T-cell (primary cell): ENCODE measurements at regions not wholly inside any gene's neighbourhood (a gene's known extent, or its start where the extent isn't known, plus 50 kb on each side); places are given as distances from the start of the nearest gene placed in this dataset.

Experiments used
- ATAC-seq, 4 experiments: fragments of 200-7000 bp in 3 of 4; fragments of 150-1000 bp in 1 of 4; cut with Tn5 transposase; replicated peaks in 1 of 4; 1 replicate in 3 of 4; 2 replicates in 1 of 4; pipeline ENCODE4 v1.10.0; 2021; ENCODE audit warnings: moderate library complexity in 3 of 4, mild to moderate bottlenecking in 2 of 4, moderate number of reproducible peaks in 1 of 4
- CTCF ChIA-PET, 2 donors: fragments of 300-600 bp; sonication (Branson Sonifier 250); formaldehyde crosslinking; loops; one replicate each; lab custom pipeline; 2022; ENCODE audit warnings: antibody characterized with exemption in 2 of 2; lab: Charles Lee
- POLR2A ChIA-PET, 2 donors: fragments of 300-600 bp; sonication (Branson Sonifier 250); formaldehyde crosslinking; loops; one replicate each; lab custom pipeline; 2022; ENCODE audit warnings: antibody characterized with exemption in 2 of 2; lab: Charles Lee
- DNase-seq, 35 experiments: peaks; one replicate each; pipeline versions ENCODE4 v3.0.0 to v3.0.0-alpha.2; 2013 to 2023
- H3K27ac ChIP-seq: one replicate; pipeline ENCODE4 v1.5.1; 2013; ENCODE audit warnings: low read length
- H3K27me3 ChIP-seq, 2 experiments: replicated peaks in 1 of 2; 1 replicate in 1 of 2; 2 replicates in 1 of 2; pipeline versions ENCODE4 v1.6.1 to v1.7.0; 2013; ENCODE audit warnings: low read length in 1 of 2, mixed read lengths in 1 of 2; ENCODE audit not compliant: control insufficient read depth in 2 of 2, insufficient read depth in 2 of 2; ENCODE audit errors: extremely low read depth in 1 of 2
- H3K36me3 ChIP-seq, 2 donors: 1 replicate in 1 of 2; 2 replicates in 1 of 2; pipeline versions ENCODE4 v1.6.1 to v1.7.0; 2013; ENCODE audit warnings: low read length in 1 of 2; ENCODE audit not compliant: control insufficient read depth in 2 of 2, insufficient read depth in 1 of 2; ENCODE audit errors: extremely low read depth in 1 of 2
- H3K4me1 ChIP-seq, 2 experiments: 1 replicate in 1 of 2; 2 replicates in 1 of 2; pipeline versions ENCODE4 v1.6.1 to v1.7.0; 2013; ENCODE audit warnings: low read length in 2 of 2, mixed read lengths in 1 of 2; ENCODE audit not compliant: insufficient read depth in 2 of 2, control insufficient read depth in 1 of 2; ENCODE audit errors: extremely low read depth in 1 of 2
- H3K4me3 ChIP-seq, 2 donors: 1 replicate in 1 of 2; 2 replicates in 1 of 2; pipeline versions ENCODE4 v1.5.1 to v1.7.0; 2013; ENCODE audit warnings: mild to moderate bottlenecking in 2 of 2, low read length in 1 of 2, moderate library complexity in 1 of 2; ENCODE audit not compliant: control insufficient read depth in 1 of 2; ENCODE audit errors: extremely low read depth in 1 of 2
- H3K9me3 ChIP-seq: 2 replicates; pipeline ENCODE4 v1.7.0; 2013
- H3K27ac Mint-ChIP-seq, 2 donors: one replicate each; pipeline ENCODE4 v1.8.0; 2020 to 2021; ENCODE audit warnings: mild to moderate bottlenecking in 2 of 2, mixed read lengths in 2 of 2
- H3K27me3 Mint-ChIP-seq, 2 donors: one replicate each; pipeline ENCODE4 v1.8.0; 2021 to 2022; ENCODE audit warnings: mixed read lengths in 2 of 2
- H3K36me3 Mint-ChIP-seq: one replicate; pipeline ENCODE4 v1.8.0; 2021; ENCODE audit warnings: mixed read lengths
- H3K4me1 Mint-ChIP-seq, 3 donors: one replicate each; pipeline ENCODE4 v1.8.0; 2020 to 2022; ENCODE audit warnings: mixed read lengths in 3 of 3, mild to moderate bottlenecking in 1 of 3
- H3K4me3 Mint-ChIP-seq, 3 donors: one replicate each; pipeline ENCODE4 v1.8.0; 2020 to 2022; ENCODE audit warnings: mild to moderate bottlenecking in 3 of 3, mixed read lengths in 3 of 3, moderate library complexity in 3 of 3
- H3K9me3 Mint-ChIP-seq, 3 donors: one replicate each; pipeline ENCODE4 v1.8.0; 2020 to 2022; ENCODE audit warnings: mixed read lengths in 3 of 3
- WGBS: methylation state at CpG from one replicate; pipeline ENCODE4 v1.1.5; 2013; ENCODE audit warnings: missing lambda C conversion rate; ENCODE audit not compliant: insufficient coverage; 5-methylcytosine and 5-hydroxymethylcytosine counted together

DNA sequence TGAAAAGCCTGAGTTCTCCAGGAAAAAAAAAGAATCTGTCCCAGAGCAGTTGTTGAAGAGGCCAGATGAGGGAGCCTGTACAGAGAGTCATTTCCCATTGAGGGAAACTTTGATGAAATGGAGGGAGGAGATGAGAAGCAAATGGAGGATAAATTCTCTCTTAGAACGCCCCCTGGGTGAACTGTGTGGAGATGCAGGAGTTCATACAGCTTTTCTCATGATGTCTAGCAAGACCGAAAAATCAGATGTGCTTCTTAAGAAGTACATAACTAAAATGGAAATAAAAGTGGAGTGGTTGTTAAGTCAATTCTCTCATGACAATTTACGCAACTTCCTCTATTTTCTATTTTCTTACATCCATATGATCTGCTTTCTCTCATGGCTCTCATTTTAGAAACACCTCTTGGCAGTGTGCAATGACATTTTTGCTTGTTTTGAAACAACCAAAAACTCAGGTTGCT is 1263.1 kb downstream of the PCDH9 start:
- Histone ChIP-seq H3K36me3 (no peaks in the 10 kb centered on the region), H3K4me3 (no peak overlapping the region), H3K4me1 (no peaks in the 10 kb centered on the region), H3K27me3 (no peaks in the 10 kb centered on the region), H3K9me3 (no peaks in the 10 kb centered on the region), H3K27ac (no peak overlapping the region)
- ChIA-PET POLR2A (no interaction called here), CTCF (no interaction called here)
- Mint-ChIP-seq H3K4me3 (no peak overlapping the region), H3K4me1 (no peaks in the 10 kb centered on the region), H3K36me3 (no peaks in the 10 kb centered on the region), H3K27ac (no peak overlapping the region), H3K9me3 (peaks cover 4 to 18% (median 8%) of the 10 kb centered on the region in 3 donors), H3K27me3 (no peaks in the 10 kb centered on the region)
- no peak for DNase-seq
- ATAC-seq = no peak
- WGBS = 20% methylated on average over 1 of the region's 3 CpGs

DNA sequence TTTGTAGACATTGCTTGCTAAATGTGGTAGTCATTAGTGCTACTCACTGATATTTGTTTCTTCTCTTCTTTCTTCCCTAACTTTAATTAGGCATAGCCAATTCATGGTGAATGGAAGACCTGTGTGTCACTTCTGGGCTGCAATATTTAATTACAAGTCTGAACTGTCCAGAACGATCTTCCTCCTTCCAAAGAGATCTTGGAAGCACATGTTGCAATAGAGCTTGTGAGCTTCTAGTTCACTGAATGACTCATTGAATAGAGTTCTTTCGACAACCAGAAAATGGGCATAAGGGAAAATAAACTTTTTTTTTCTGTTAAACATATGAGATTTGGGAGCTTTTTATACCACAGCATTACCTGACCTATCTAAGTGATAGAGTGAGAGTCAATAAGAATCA is 1264.6 kb downstream of the PCDH9 start:
- H3K27me3 Mint-ChIP-seq = no peaks in the 10 kb centered on the region
- peaks cover 4 to 14% (median 8%) of the 10 kb centered on the region in 3 donors for H3K9me3 Mint-ChIP-seq
- CTCF ChIA-PET = no interaction called here
- POLR2A ChIA-PET = no interaction called here
- whole genome bisulfite sequencing = no CpG with 5 or more reads among the region's 2 CpGs
- no peak for DNase-seq
- H3K4me1 Mint-ChIP-seq = no peaks in the 10 kb centered on the region
- Histone ChIP-seq H3K4me1 (no peaks in the 10 kb centered on the region), H3K4me3 (no peak overlapping the region), H3K27ac (no peak overlapping the region), H3K27me3 (no peaks in the 10 kb centered on the region), H3K9me3 (no peaks in the 10 kb centered on the region), H3K36me3 (no peaks in the 10 kb centered on the region)
- no peaks in the 10 kb centered on the region for H3K36me3 Mint-ChIP-seq
- H3K4me3 Mint-ChIP-seq = no peak overlapping the region
- ATAC-seq = no peak
- H3K27ac Mint-ChIP-seq = no peak overlapping the region

DNA sequence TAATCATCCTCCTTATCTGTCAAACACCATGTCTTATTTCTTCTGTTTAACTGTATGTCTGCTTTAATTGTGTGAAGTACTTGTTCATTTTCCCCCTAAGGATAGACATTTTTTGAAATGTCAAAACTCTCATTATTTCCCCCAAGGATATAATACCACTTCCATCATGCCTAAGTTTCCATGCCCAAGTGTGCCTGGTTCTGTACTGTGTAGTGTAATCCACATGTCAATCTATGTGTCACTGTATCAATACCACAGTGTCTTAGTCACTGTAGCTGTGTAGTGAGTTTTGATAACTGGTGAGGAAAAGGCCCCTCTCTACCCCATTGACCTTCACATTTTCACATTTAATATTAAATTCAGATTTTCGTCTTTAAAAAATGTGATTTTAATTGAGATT is 1265.5 kb downstream of the PCDH9 start:
- no peaks in the 10 kb centered on the region for H3K9me3 ChIP-seq
- CTCF ChIA-PET = no interaction called here
- no peak overlapping the region for H3K4me3 ChIP-seq
- H3K9me3 Mint-ChIP-seq = peaks cover 4 to 12% (median 8%) of the 10 kb centered on the region in 3 donors
- no peaks in the 10 kb centered on the region for H3K4me1 Mint-ChIP-seq
- POLR2A ChIA-PET = no interaction called here
- no peak overlapping the region for H3K27ac ChIP-seq
- no peaks in the 10 kb centered on the region for H3K27me3 ChIP-seq
- no CpG with 5 or more reads among the region's 1 CpG for WGBS
- no peaks in the 10 kb centered on the region for H3K27me3 Mint-ChIP-seq
- H3K4me1 ChIP-seq = no peaks in the 10 kb centered on the region
- H3K36me3 ChIP-seq = no peaks in the 10 kb centered on the region
- no peaks in the 10 kb centered on the region for H3K36me3 Mint-ChIP-seq
- H3K4me3 Mint-ChIP-seq = no peak overlapping the region
- no peak for ATAC-seq
- no peak for DNase-seq
- H3K27ac Mint-ChIP-seq = no peak overlapping the region

DNA sequence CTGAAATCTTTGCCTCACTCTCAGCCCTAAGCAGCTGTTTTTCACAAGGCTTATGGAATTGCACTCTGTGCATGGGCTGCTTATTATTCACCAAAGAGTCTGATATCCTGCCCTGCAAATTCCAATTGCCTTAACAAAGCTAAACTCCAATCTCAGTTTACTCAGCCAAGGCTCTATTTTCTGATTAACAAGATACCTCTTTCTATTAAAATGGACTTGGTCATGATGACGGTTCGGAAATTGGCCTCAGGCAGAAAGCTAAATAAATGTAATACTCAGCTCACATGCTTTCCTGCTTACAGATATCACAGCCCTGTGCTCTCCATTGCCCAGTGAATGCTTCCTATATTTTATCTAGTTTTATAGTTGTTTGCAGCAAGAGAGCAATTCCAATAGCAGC is 1270.8 kb downstream of the PCDH9 start:
- Histone ChIP-seq H3K4me1 (no peaks in the 10 kb centered on the region), H3K27ac (no peak overlapping the region), H3K9me3 (peaks cover 2% of the 10 kb centered on the region), H3K27me3 (no peaks in the 10 kb centered on the region), H3K36me3 (no peaks in the 10 kb centered on the region), H3K4me3 (no peak overlapping the region)
- WGBS = no CpG with 5 or more reads among the region's 2 CpGs
- Mint-ChIP-seq H3K4me1 (no peaks in the 10 kb centered on the region), H3K36me3 (no peaks in the 10 kb centered on the region), H3K9me3 (peaks cover 9 to 19% (median 18%) of the 10 kb centered on the region in 3 donors), H3K27ac (no peak overlapping the region), H3K4me3 (no peak overlapping the region), H3K27me3 (no peaks in the 10 kb centered on the region)
- ChIA-PET POLR2A (no interaction called here), CTCF (no interaction called here)
- DNase-seq = no peak
- no peak for ATAC-seq

DNA sequence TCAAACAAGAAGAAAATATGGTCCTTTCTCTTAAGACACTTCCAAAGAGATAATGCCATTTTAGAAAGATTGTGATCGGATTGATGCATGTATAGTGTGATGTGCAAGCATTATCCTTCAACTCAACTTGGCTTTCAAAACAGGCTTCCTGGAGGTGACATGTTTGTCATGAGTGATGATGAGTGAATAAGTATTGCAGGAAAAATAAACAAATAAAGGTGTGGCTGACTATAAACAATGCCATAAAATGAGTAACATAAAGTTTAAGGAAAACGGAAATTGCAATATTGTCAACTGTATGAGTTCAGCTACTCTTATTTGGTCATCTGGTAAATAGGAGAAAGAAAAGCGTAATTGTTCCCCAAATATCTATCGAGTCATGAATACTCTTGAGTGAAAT is 1283.7 kb downstream of the PCDH9 start:
- Histone ChIP-seq H3K9me3 (no peaks in the 10 kb centered on the region), H3K27me3 (no peaks in the 10 kb centered on the region), H3K36me3 (no peaks in the 10 kb centered on the region), H3K4me1 (no peaks in the 10 kb centered on the region), H3K27ac (no peak overlapping the region), H3K4me3 (no peak overlapping the region)
- POLR2A ChIA-PET = no interaction called here
- CTCF ChIA-PET = no interaction called here
- H3K9me3 Mint-ChIP-seq = peaks cover 8 to 20% (median 11%) of the 10 kb centered on the region in 3 donors
- no peak overlapping the region for H3K4me3 Mint-ChIP-seq
- ATAC-seq (no peak), DNase-seq (no peak)
- H3K4me1 Mint-ChIP-seq = no peaks in the 10 kb centered on the region
- H3K27ac Mint-ChIP-seq = no peak overlapping the region
- H3K27me3 Mint-ChIP-seq = no peaks in the 10 kb centered on the region
- no CpG with 5 or more reads among the region's 4 CpGs for WGBS
- no peaks in the 10 kb centered on the region for H3K36me3 Mint-ChIP-seq

DNA sequence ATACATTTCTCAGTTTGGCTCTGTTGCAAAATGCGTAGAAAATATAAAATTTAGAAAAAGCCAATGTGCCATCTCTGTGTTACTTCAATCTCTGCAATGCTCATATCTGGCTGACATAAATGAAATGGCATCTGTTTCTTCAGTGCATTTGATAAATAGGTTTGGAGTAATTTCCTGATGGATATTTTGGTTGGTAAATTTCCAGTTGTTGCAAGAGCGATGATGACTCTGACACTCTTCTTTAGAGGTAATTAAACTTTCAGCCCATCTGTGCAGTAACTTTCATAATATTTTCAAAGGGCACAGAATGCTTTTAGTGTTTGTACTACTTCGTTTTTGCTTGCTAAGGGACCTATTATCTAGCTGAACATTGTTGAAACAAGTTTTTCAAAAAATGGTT is 1286.4 kb downstream of the PCDH9 start:
- Mint-ChIP-seq H3K36me3 (no peaks in the 10 kb centered on the region), H3K27me3 (no peaks in the 10 kb centered on the region), H3K9me3 (peaks cover 7 to 19% (median 7%) of the 10 kb centered on the region in 3 donors), H3K27ac (no peak overlapping the region), H3K4me1 (no peaks in the 10 kb centered on the region), H3K4me3 (no peak overlapping the region)
- no peak for ATAC-seq
- Histone ChIP-seq H3K4me3 (no peak overlapping the region), H3K4me1 (no peaks in the 10 kb centered on the region), H3K27ac (no peak overlapping the region), H3K27me3 (no peaks in the 10 kb centered on the region), H3K36me3 (no peaks in the 10 kb centered on the region), H3K9me3 (no peaks in the 10 kb centered on the region)
- ChIA-PET CTCF (no interaction called here), POLR2A (no interaction called here)
- WGBS = no CpG with 5 or more reads among the region's 3 CpGs
- no peak for DNase-seq

DNA sequence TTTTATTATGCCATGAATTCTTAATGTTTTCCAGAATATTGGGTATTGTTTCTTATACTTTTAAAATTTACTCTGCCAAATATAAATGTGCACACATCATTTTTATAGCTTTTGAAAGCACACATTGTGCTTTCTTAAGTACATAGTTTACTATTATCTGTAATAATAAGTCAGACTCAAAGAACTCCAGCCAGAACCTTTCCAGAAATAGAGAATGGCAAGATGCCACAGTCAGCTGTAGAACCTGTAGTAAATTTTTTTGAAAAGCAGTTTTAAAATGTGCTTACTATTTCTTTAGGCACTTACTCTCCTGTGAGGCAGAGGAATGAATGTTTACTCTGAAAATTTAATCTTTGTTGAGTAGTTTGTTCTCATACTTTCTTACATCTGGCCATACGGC is 1287.1 kb downstream of the PCDH9 start:
- Histone ChIP-seq H3K9me3 (no peaks in the 10 kb centered on the region), H3K27me3 (no peaks in the 10 kb centered on the region), H3K4me1 (no peaks in the 10 kb centered on the region), H3K27ac (no peak overlapping the region), H3K36me3 (no peaks in the 10 kb centered on the region), H3K4me3 (no peak overlapping the region)
- Mint-ChIP-seq H3K4me1 (no peaks in the 10 kb centered on the region), H3K9me3 (peaks cover 2 to 13% (median 7%) of the 10 kb centered on the region in 3 donors), H3K4me3 (no peak overlapping the region), H3K27ac (no peak overlapping the region), H3K27me3 (no peaks in the 10 kb centered on the region), H3K36me3 (no peaks in the 10 kb centered on the region)
- WGBS = no CpG with 5 or more reads among the region's 1 CpG
- ChIA-PET CTCF (no interaction called here), POLR2A (no interaction called here)
- ATAC-seq = no peak
- DNase-seq = no peak
